Adrenal gland (tissue), 5 donors: ENCODE measurements at regions not wholly inside any gene's neighbourhood (a gene's known extent, or its start where the extent isn't known, plus 50 kb on each side); places are given as distances from the start of the nearest gene placed in this dataset.

Experiments
- CTCF ChIP-seq, 6 experiments: fragments of 450-650 bp in 4 of 6; fragments of 200-600 bp in 2 of 6; sonication (generic) in 1 of 6; IDR thresholded peaks; 1 replicate in 5 of 6; 2 replicates in 1 of 6; pipeline versions ENCODE4 v1.5.1 to v1.8.0; 2016 to 2021; ENCODE audit warnings: antibody characterized with exemption in 6 of 6, mild to moderate bottlenecking in 2 of 6, moderate library complexity in 1 of 6
- POLR2A ChIP-seq, 2 donors: fragments of 450-650 bp; IDR thresholded peaks; one replicate each; pipeline ENCODE4 v1.6.1; 2017; ENCODE audit warnings: antibody characterized with exemption in 2 of 2, mild to moderate bottlenecking in 2 of 2, moderate library complexity in 1 of 2
- donor health status: DM: no; HTN: no; CAD: no.

- no peak for TF ChIP-seq CTCF (IDR thresholded peaks at IDR 0.05)
- no peak for TF ChIP-seq POLR2A (IDR thresholded peaks at IDR 0.05)
Observed at GRCh38 chr5:127997201-127997704, 86.3 kb upstream of the SLC12A2 start.
